ENCODE measurements at regions not wholly inside any gene's neighbourhood (a gene's known extent, or its start where the extent isn't known, plus 50 kb on each side); places are given as distances from the start of the nearest gene placed in this dataset.

DNA sequence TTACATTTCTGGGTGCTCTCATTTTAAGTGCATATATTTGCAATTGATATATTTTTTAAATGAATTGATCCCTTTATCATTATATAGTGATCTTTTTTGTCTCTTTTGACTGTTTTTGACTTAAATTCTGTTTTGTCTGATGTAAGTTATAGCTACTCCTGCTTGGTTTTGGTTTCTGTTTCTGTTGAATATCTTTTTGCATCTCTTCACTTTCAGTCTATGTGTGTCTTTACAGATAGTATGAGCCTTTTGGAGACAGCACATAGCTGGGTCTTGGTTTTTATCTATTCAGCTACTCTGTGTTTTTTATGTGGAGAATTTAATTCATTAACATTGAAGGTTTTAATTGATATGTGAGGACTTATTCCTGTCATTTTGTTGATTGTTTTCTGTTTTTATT, 311.3 kb downstream of the SPATA31D1 start:
- H3K27me3 ChIP-seq (ENCODE audit: control insufficient read depth in 3 of 3, insufficient read depth in 3 of 3, low read length in 2 of 3): no peaks in the 10 kb centered on the region
- no peak for TF ChIP-seq CTCF (IDR thresholded peaks at IDR 0.05; ENCODE audit: control extremely low read depth, extremely low read depth)
- ATAC-seq (ENCODE audit: insufficient read depth, low FRiP score) (no peak), DNase-seq (no peak)
- peaks cover 1 to 5% (median 4%) of the 10 kb centered on the region in 4 donors for H3K9me3 ChIP-seq (ENCODE audit: control insufficient read depth in 4 of 4, insufficient read depth in 3 of 4, low read length in 3 of 4)
- H3K4me3 ChIP-seq: no peak overlapping the region
- H3K9ac ChIP-seq (ENCODE audit: insufficient read depth in 1 of 2, low read length in 2 of 2): no peak overlapping the region
- H3K36me3 ChIP-seq (ENCODE audit: control insufficient read depth in 4 of 4, insufficient read depth in 4 of 4, low read length in 4 of 4): no peaks in the 10 kb centered on the region
- no peaks in the 10 kb centered on the region for H3K4me1 ChIP-seq (ENCODE audit: control insufficient read depth in 5 of 5, insufficient read depth in 5 of 5, low read length in 5 of 5)
- H3K27ac ChIP-seq (ENCODE audit: low read depth in 1 of 2, low read length in 1 of 2): no peak overlapping the region

DNA sequence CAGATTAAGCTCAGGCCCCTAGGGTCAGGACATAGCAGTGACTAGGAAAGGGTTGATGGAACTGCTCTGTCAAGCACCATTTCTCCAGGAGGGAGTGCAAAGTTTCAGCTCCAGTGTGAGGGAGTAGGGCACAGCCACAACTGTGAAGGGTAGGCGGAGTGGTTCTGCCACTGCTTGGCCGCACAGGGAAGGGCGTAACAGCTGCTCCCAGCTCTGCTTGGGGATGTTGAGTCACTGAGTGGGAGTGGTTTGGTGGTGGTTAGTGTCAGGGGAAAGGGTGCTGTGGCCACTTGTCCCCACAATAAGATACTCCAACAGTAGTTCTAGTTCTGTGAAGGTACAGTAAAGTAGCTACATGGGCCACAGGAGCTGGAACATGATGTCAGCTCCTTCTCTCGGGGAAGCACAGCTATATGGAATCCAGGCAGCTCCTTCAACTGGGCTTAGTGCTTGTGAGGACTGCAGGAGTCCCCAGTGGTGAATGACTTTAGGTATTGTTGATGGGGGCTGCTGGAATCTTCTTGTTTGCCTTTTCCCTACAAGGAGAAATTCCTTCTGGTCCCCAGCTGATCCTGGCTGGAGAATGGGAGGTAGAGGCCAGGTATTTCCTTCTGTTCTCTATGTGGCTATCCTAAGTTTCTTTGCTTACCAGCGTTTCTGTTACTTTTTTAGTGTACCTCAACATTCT, 314.5 kb downstream of the SPATA31D1 start:
- Histone ChIP-seq H3K4me1 (ENCODE audit: control insufficient read depth in 5 of 5, insufficient read depth in 5 of 5, low read length in 5 of 5) (no peaks in the 10 kb centered on the region), H3K27me3 (ENCODE audit: control insufficient read depth in 3 of 3, insufficient read depth in 3 of 3, low read length in 2 of 3) (no peaks in the 10 kb centered on the region), H3K4me3 (no peak overlapping the region), H3K9ac (ENCODE audit: insufficient read depth in 1 of 2, low read length in 2 of 2) (no peak overlapping the region), H3K27ac (ENCODE audit: low read depth in 1 of 2, low read length in 1 of 2) (no peak overlapping the region), H3K9me3 (ENCODE audit: control insufficient read depth in 4 of 4, insufficient read depth in 3 of 4, low read length in 3 of 4) (peaks cover 1 to 5% (median 4%) of the 10 kb centered on the region in 4 donors), H3K36me3 (ENCODE audit: control insufficient read depth in 4 of 4, insufficient read depth in 4 of 4, low read length in 4 of 4) (no peaks in the 10 kb centered on the region)
- no peak for TF ChIP-seq CTCF (IDR thresholded peaks at IDR 0.05; ENCODE audit: control extremely low read depth, extremely low read depth)
- WGBS, 2 donors: 92% methylated on average over 5 of the region's 5 CpGs
- no peak for DNase-seq
- ATAC-seq (ENCODE audit: insufficient read depth, low FRiP score): no peak

DNA sequence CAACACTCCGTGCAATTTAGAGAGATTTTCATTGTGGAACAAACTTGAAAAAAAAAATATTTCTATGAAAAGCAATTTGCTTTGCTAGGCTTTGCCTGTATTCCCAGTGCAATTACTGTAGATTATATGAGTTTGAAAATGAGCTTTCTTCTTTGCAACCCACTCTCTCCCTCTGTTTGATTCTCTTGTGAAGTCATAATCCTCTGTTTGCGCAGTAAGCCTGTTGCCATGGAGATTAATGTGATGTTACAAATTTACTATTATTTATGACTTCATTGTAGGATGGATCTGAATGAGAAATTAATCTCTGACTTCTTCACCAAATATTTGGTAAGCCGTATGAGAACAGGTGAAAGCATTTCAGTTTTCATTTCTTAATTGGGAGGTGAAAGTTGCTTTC, 320.3 kb downstream of the SPATA31D1 start:
- Histone ChIP-seq H3K9ac (ENCODE audit: insufficient read depth in 1 of 2, low read length in 2 of 2) (no peak overlapping the region), H3K9me3 (ENCODE audit: control insufficient read depth in 4 of 4, insufficient read depth in 3 of 4, low read length in 3 of 4) (no peaks in the 10 kb centered on the region), H3K36me3 (ENCODE audit: control insufficient read depth in 4 of 4, insufficient read depth in 4 of 4, low read length in 4 of 4) (no peaks in the 10 kb centered on the region), H3K27ac (ENCODE audit: low read depth in 1 of 2, low read length in 1 of 2) (no peak overlapping the region), H3K4me3 (no peak overlapping the region), H3K4me1 (ENCODE audit: control insufficient read depth in 5 of 5, insufficient read depth in 5 of 5, low read length in 5 of 5) (no peaks in the 10 kb centered on the region), H3K27me3 (ENCODE audit: control insufficient read depth in 3 of 3, insufficient read depth in 3 of 3, low read length in 2 of 3) (no peaks in the 10 kb centered on the region)
- no peak for TF ChIP-seq CTCF (IDR thresholded peaks at IDR 0.05; ENCODE audit: control extremely low read depth, extremely low read depth)
- ATAC-seq (ENCODE audit: insufficient read depth, low FRiP score) (no peak), DNase-seq (no peak)
- WGBS, 2 donors: 92 to 94% methylated on average over 3 of the region's 3 CpGs

- Histone ChIP-seq H3K27ac (ENCODE audit: low read depth in 1 of 2, low read length in 1 of 2) (no peak overlapping the region), H3K36me3 (ENCODE audit: control insufficient read depth in 4 of 4, insufficient read depth in 4 of 4, low read length in 4 of 4) (no peaks in the 10 kb centered on the region), H3K27me3 (ENCODE audit: control insufficient read depth in 3 of 3, insufficient read depth in 3 of 3, low read length in 2 of 3) (no peaks in the 10 kb centered on the region), H3K4me1 (ENCODE audit: control insufficient read depth in 5 of 5, insufficient read depth in 5 of 5, low read length in 5 of 5) (no peaks in the 10 kb centered on the region), H3K9me3 (ENCODE audit: control insufficient read depth in 4 of 4, insufficient read depth in 3 of 4, low read length in 3 of 4) (no peaks in the 10 kb centered on the region), H3K9ac (ENCODE audit: insufficient read depth in 1 of 2, low read length in 2 of 2) (no peak overlapping the region), H3K4me3 (no peak overlapping the region)
- DNase-seq: no peak
- ATAC-seq (ENCODE audit: insufficient read depth, low FRiP score): no peak
- no peak for TF ChIP-seq CTCF (IDR thresholded peaks at IDR 0.05; ENCODE audit: control extremely low read depth, extremely low read depth)
- 89 to 95% methylated on average over 2 of the region's 2 CpGs for WGBS, 2 donors
Observed at GRCh38 chr9:82313697-82314096, 325.1 kb downstream of the SPATA31D1 start.

Data from lung (tissue), 11 donors.